ENCODE measurements at regions not wholly inside any gene's neighbourhood (a gene's known extent, or its start where the extent isn't known, plus 50 kb on each side); places are given as distances from the start of the nearest gene placed in this dataset.

GRCh38 chr18:55663891-55664290, 75.9 kb upstream of the TCF4 start (continued):
- no peak for TF ChIP-seq ZNF518A (tag by site-specific recombination; conservative IDR thresholded peaks at IDR 0.05; ENCODE audit: low read depth)
- TF ChIP-seq ZNF791 (tag by site-specific recombination; IDR thresholded peaks at IDR 0.05) = no peak
- TF ChIP-seq ZNF10 (tag by site-specific recombination; IDR thresholded peaks at IDR 0.05) = no peak
- TF ChIP-seq ZNF580 (tag by site-specific recombination; IDR thresholded peaks at IDR 0.05) = no peak

GRCh38 chr18:55658598-55658997, 70.6 kb upstream of the TCF4 start:
- Histone ChIP-seq H3K9me3 (ENCODE audit: control insufficient read depth, insufficient read depth, low read depth, low read length) (no peaks in the 10 kb centered on the region), H3K4me3 (ENCODE audit: low read depth, low read length) (no peak overlapping the region), H3K36me3 (ENCODE audit: control insufficient read depth in 2 of 2, insufficient read depth in 1 of 2, low read length in 2 of 2) (no peaks in the 10 kb centered on the region), H3K4me1 (ENCODE audit: control insufficient read depth, insufficient read depth, low read length) (no peaks in the 10 kb centered on the region), H3K27ac (ENCODE audit: extremely low read depth, low read depth, low read length) (no peak overlapping the region)
- CTCF ChIA-PET = no interaction called here
- TF ChIP-seq ZFP41 (tag by site-specific recombination; IDR thresholded peaks at IDR 0.05; ENCODE audit: borderline replicate concordance) (no peak), ZNF560 (tag by site-specific recombination; IDR thresholded peaks at IDR 0.05; ENCODE audit: borderline replicate concordance) (no peak), ZXDB (tag by site-specific recombination; IDR thresholded peaks at IDR 0.05) (no peak), GLIS1 (tag by site-specific recombination; IDR thresholded peaks at IDR 0.05) (no peak), ZNF423 (tag by site-specific recombination; IDR thresholded peaks at IDR 0.05) (no peak)
- POLR2A ChIA-PET = no interaction called here

GRCh38 chr18:55657572-55658331, 69.8 kb upstream of the TCF4 start:
- Histone ChIP-seq H3K27ac (ENCODE audit: extremely low read depth, low read depth, low read length) (no peak overlapping the region), H3K36me3 (ENCODE audit: control insufficient read depth in 2 of 2, insufficient read depth in 1 of 2, low read length in 2 of 2) (no peaks in the 10 kb centered on the region), H3K9me3 (ENCODE audit: control insufficient read depth, insufficient read depth, low read depth, low read length) (no peaks in the 10 kb centered on the region), H3K4me1 (ENCODE audit: control insufficient read depth, insufficient read depth, low read length) (no peaks in the 10 kb centered on the region), H3K4me3 (ENCODE audit: low read depth, low read length) (no peak overlapping the region)
- TF ChIP-seq PRDM1 (tag by site-specific recombination; IDR thresholded peaks at IDR 0.05) (no peak), ZNF707 (tag by site-specific recombination; IDR thresholded peaks at IDR 0.05) (no peak)
- ChIA-PET POLR2A (no interaction called here), CTCF (interaction anchor here (0.6 kb wide), 1 partner anchor 64 kb away, joined by 3 read pairs; no protein-coding TSS in a partner anchor)

GRCh38 chr18:55654986-55655385, 67.0 kb upstream of the TCF4 start:
- CTCF ChIA-PET = no interaction called here
- Histone ChIP-seq H3K4me1 (ENCODE audit: control insufficient read depth, insufficient read depth, low read length) (no peaks in the 10 kb centered on the region), H3K9me3 (ENCODE audit: control insufficient read depth, insufficient read depth, low read depth, low read length) (no peaks in the 10 kb centered on the region), H3K36me3 (ENCODE audit: control insufficient read depth in 2 of 2, insufficient read depth in 1 of 2, low read length in 2 of 2) (no peaks in the 10 kb centered on the region), H3K4me3 (ENCODE audit: low read depth, low read length) (no peak overlapping the region), H3K27ac (ENCODE audit: extremely low read depth, low read depth, low read length) (no peak overlapping the region)
- POLR2A ChIA-PET = no interaction called here
- no peak for TF ChIP-seq ZNF37A (tag by site-specific recombination; IDR thresholded peaks at IDR 0.05)
- TF ChIP-seq ZNF704 (tag by site-specific recombination; IDR thresholded peaks at IDR 0.05) = no peak
- TF ChIP-seq ZNF830 (tag by site-specific recombination; IDR thresholded peaks at IDR 0.05; ENCODE audit: low read depth) = no peak
- no peak for TF ChIP-seq ZNF549 (tag by site-specific recombination; IDR thresholded peaks at IDR 0.05)
- no peak for TF ChIP-seq GLIS1 (tag by site-specific recombination; IDR thresholded peaks at IDR 0.05)
- TF ChIP-seq MZF1 (tag by site-specific recombination; IDR thresholded peaks at IDR 0.05; ENCODE audit: borderline replicate concordance) = no peak
- no peak for TF ChIP-seq OSR2 (tag by site-specific recombination; IDR thresholded peaks at IDR 0.05)
- TF ChIP-seq ZNF843 (tag by site-specific recombination; IDR thresholded peaks at IDR 0.05) = no peak
- TF ChIP-seq ZNF335 (tag by site-specific recombination; conservative IDR thresholded peaks at IDR 0.05) = no peak
- no peak for TF ChIP-seq ZNF426 (tag by site-specific recombination; IDR thresholded peaks at IDR 0.05)
- no peak for TF ChIP-seq PRDM1 (tag by site-specific recombination; IDR thresholded peaks at IDR 0.05)
- no peak for TF ChIP-seq ZNF280D (tag by site-specific recombination; IDR thresholded peaks at IDR 0.05)
